Esophagus muscularis mucosa (tissue), 4 donors: ENCODE measurements at regions not wholly inside any gene's neighbourhood (a gene's known extent, or its start where the extent isn't known, plus 50 kb on each side); places are given as distances from the start of the nearest gene placed in this dataset.
"Not testable (repeated sequence)": the region's sequence is repeated elsewhere in the genome, so short reads cannot be mapped to it uniquely, and the experiment has no call there.

Experiments
- DNase-seq: peaks from one replicate; pipeline ENCODE4 v3.0.0-alpha.2; 2017; ENCODE audit errors: extremely low spot score
- H3K27ac ChIP-seq, 4 donors: fragments of 200-600 bp; sonication (generic); replicated peaks in 1 of 4; 1 replicate in 3 of 4; 2 replicates in 1 of 4; pipeline ENCODE4 v1.5.1; 2016 to 2019; ENCODE audit warnings: mild to moderate bottlenecking in 1 of 4
- H3K27me3 ChIP-seq, 4 donors: fragments of 200-600 bp; sonication (generic); one replicate each; pipeline versions ENCODE4 v1.5.1 to v1.6.0; 2016 to 2019
- H3K36me3 ChIP-seq, 4 donors: fragments of 200-600 bp; sonication (generic); one replicate each; pipeline ENCODE4 v1.5.1; 2016 to 2019
- H3K4me1 ChIP-seq, 4 donors: fragments of 200-600 bp; sonication (generic); one replicate each; pipeline ENCODE4 v1.5.1; 2016 to 2019
- H3K4me3 ChIP-seq, 4 donors: fragments of 200-600 bp; sonication (generic); 1 replicate in 2 of 4; 2 replicates in 2 of 4; pipeline ENCODE4 v1.5.1; 2016 to 2019; ENCODE audit warnings: mild to moderate bottlenecking in 4 of 4, moderate library complexity in 1 of 4
- H3K9me3 ChIP-seq, 4 donors: fragments of 200-600 bp; sonication (generic); 1 replicate in 3 of 4; 2 replicates in 1 of 4; pipeline ENCODE4 v1.5.1; 2016 to 2019
- EP300 ChIP-seq: sonication (generic); formaldehyde crosslinking; IDR thresholded peaks from one replicate; pipeline ENCODE4 v1.6.1; 2017; ENCODE audit warnings: antibody characterized with exemption
- POLR2A ChIP-seq: fragments of 450-650 bp; IDR thresholded peaks from one replicate; pipeline ENCODE4 v1.6.1; 2017; ENCODE audit warnings: antibody characterized with exemption, moderate library complexity, mild to moderate bottlenecking, low read depth
- POLR2AphosphoS5 ChIP-seq, 2 donors: sonication (generic); formaldehyde crosslinking; IDR thresholded peaks; one replicate each; pipeline ENCODE4 v1.6.1; 2017; ENCODE audit warnings: antibody characterized with exemption in 2 of 2
- WGBS: methylation state at CpG from one replicate; pipeline ENCODE4 v1.1.5; 2018; 5-methylcytosine and 5-hydroxymethylcytosine counted together
- intact Hi-C: fragments of 100-400 bp; cut with DNase I; formaldehyde crosslinking; loops from one replicate; pipeline ENCODE4 v1.15.1; 2023
- TF ChIP-seq, protein P1 (sequence below), 3 experiments: fragments of 200-600 bp in 2 of 3; fragments of 450-650 bp in 1 of 3; sonication (generic) in 2 of 3; IDR thresholded peaks; one replicate each; pipeline ENCODE4 v1.5.1; 2017 to 2019; ENCODE audit warnings: antibody characterized with exemption in 3 of 3, mild to moderate bottlenecking in 2 of 3, moderate library complexity in 1 of 3

DNA sequence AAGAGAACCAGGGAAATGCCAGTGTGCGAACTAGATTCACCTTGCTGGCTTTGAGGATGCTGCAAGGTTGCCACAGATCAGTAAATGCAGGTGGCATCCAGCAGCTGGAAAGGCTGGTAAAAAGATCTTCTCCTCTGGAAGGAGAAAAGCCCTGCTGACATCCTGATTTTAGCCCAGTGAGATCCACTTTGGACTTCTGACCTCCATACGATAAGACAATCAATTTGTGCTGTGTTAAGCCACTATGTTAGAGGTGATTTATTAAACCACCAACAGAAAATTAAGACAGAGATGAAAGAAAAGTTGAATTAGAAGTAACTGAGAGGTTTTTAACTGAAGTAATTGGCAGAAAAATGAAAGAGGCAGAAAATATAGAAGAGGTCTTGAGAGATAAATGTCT is 283.8 kb upstream of the CDH12 start:
- TF ChIP-seq POLR2A (no peak), POLR2AphosphoS5 (IDR thresholded peaks at IDR 0.05) (no peak), EP300 (no peak)
- TF ChIP-seq, protein P1, sequence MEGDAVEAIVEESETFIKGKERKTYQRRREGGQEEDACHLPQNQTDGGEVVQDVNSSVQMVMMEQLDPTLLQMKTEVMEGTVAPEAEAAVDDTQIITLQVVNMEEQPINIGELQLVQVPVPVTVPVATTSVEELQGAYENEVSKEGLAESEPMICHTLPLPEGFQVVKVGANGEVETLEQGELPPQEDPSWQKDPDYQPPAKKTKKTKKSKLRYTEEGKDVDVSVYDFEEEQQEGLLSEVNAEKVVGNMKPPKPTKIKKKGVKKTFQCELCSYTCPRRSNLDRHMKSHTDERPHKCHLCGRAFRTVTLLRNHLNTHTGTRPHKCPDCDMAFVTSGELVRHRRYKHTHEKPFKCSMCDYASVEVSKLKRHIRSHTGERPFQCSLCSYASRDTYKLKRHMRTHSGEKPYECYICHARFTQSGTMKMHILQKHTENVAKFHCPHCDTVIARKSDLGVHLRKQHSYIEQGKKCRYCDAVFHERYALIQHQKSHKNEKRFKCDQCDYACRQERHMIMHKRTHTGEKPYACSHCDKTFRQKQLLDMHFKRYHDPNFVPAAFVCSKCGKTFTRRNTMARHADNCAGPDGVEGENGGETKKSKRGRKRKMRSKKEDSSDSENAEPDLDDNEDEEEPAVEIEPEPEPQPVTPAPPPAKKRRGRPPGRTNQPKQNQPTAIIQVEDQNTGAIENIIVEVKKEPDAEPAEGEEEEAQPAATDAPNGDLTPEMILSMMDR (IDR thresholded peaks at IDR 0.05): no peak
- 84% methylated on average over 2 of the region's 2 CpGs for WGBS

DNA sequence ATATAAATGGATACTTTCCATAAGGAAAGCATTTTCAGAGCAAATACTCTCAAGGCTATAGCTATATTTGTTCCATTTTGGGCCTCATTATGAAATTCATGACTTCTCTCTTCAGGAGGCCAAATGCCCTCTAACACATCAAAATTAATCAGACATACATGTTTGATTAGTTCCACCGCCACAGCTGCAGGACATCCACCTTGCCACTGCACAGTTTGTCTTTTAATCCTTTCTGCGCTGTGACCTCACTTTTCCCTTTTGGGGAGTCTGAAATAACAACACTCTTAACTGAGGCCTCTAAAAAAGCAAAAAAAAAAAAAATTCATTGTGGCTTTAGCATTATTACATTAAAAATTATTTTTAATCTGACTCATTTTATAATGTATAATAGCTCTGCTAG is 279.1 kb upstream of the CDH12 start:
- no peaks in the 10 kb centered on the region for H3K27me3 ChIP-seq
- DNase-seq: no peak
- 92% methylated on average over 2 of the region's 2 CpGs for WGBS
- intact Hi-C loops: no loop called here
- H3K36me3 ChIP-seq: no peaks in the 10 kb centered on the region
- H3K9me3 ChIP-seq: peaks cover 0 to 4% (median 0%) of the 10 kb centered on the region in 4 donors
- H3K27ac ChIP-seq: no peak overlapping the region
- H3K4me1 ChIP-seq: no peaks in the 10 kb centered on the region
- TF ChIP-seq, protein P1 (IDR thresholded peaks at IDR 0.05): no peak
- no peak for TF ChIP-seq EP300
- TF ChIP-seq POLR2A: no peak
- no peak for TF ChIP-seq POLR2AphosphoS5 (IDR thresholded peaks at IDR 0.05)
- no peak overlapping the region for H3K4me3 ChIP-seq

More for the DNA sequence above, 283.8 kb upstream of the CDH12 start:
- intact Hi-C loops: no loop called here
- no peak overlapping the region for H3K4me3 ChIP-seq
- H3K4me1 ChIP-seq: no peaks in the 10 kb centered on the region
- H3K27ac ChIP-seq: no peak overlapping the region
- H3K27me3 ChIP-seq: no peaks in the 10 kb centered on the region
- no peaks in the 10 kb centered on the region for H3K9me3 ChIP-seq
- DNase-seq: no peak
- H3K36me3 ChIP-seq: no peaks in the 10 kb centered on the region

DNA sequence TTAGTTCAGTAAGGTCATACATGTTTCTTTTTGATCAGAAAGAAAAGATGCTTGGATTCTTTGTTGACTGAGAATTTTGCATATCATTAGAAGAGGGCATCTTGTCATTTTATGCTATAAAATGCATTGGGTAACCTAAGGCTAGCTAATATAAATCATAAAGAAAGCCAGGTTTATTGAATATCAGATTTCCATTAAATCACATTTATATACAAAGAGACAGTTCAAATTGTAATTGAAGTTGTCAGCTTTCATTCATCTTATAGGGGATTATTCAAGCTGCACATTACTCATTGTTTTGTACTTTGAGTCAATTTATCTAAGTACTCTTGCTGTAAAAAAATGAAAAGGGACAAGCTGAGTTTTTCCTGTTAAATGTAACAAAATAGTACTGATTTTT is 259.1 kb upstream of the CDH12 start:
- TF ChIP-seq POLR2A: no peak
- no peak for TF ChIP-seq POLR2AphosphoS5 (IDR thresholded peaks at IDR 0.05)
- no peak for TF ChIP-seq EP300
- TF ChIP-seq, protein P1 (IDR thresholded peaks at IDR 0.05): no peak
- no peak overlapping the region for H3K4me3 ChIP-seq
- H3K4me1 ChIP-seq: no peaks in the 10 kb centered on the region
- H3K27ac ChIP-seq: no peak overlapping the region
- no peaks in the 10 kb centered on the region for H3K36me3 ChIP-seq
- intact Hi-C loops: no loop called here
- no peaks in the 10 kb centered on the region for H3K9me3 ChIP-seq
- no peaks in the 10 kb centered on the region for H3K27me3 ChIP-seq
- DNase-seq: no peak

DNA sequence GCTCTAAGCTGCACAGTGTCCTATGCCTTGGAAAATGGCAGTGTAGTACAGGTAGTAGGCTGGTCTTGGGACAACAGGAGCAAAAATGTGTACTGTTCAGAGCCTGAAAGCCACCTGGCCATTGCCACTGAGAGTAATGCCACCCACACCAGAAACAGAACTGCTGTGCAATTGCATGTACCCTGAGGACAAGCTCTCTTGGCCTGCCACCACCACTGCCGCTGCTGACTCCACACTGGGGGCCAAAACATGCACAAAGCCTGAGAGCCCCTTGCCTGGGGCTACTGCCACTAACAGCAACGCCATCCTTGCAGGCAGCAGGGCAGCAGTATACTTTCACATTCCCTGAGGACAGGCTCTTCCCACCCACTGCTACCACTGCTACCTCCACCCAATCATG is 251.9 kb upstream of the CDH12 start:
- no peak for DNase-seq
- 100% methylated on average over 1 of the region's 2 CpGs for WGBS

DNA sequence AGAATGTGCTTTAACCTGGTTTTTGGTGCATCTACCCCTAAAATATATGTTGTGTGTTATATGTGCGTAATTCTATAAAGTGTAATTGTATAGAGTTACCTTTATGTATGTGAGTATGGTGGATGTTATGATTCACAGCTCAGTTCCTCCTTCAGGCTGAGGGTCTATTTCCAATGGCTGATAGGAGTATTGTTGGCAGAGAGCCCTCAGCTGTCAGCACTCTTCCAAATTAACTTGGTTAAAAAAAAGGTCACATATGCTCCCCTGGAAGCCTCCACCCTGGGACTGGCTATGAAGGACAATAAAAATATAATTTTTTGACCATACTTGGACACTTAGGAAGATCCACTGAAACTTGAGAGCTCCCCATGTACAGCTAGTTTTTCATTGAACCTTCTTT is 250.4 kb upstream of the CDH12 start:
- no peak for DNase-seq
- no peak overlapping the region for H3K27ac ChIP-seq
- no peaks in the 10 kb centered on the region for H3K27me3 ChIP-seq
- H3K36me3 ChIP-seq: no peaks in the 10 kb centered on the region
- H3K4me1 ChIP-seq: no peaks in the 10 kb centered on the region
- TF ChIP-seq, protein P1 (IDR thresholded peaks at IDR 0.05): no peak
- TF ChIP-seq EP300: no peak
- TF ChIP-seq POLR2A: no peak
- TF ChIP-seq POLR2AphosphoS5 (IDR thresholded peaks at IDR 0.05): no peak
- no peaks in the 10 kb centered on the region for H3K9me3 ChIP-seq
- intact Hi-C loops: no loop called here
- WGBS: 81% methylated on average over 1 of the region's 1 CpG
- H3K4me3 ChIP-seq: no peak overlapping the region

More for the DNA sequence above, 251.9 kb upstream of the CDH12 start:
- Histone ChIP-seq H3K27ac (no peak overlapping the region), H3K4me1 (no peaks in the 10 kb centered on the region), H3K36me3 (no peaks in the 10 kb centered on the region), H3K27me3 (no peaks in the 10 kb centered on the region), H3K9me3 (no peaks in the 10 kb centered on the region), H3K4me3 (no peak overlapping the region)
- TF ChIP-seq, protein P1 (IDR thresholded peaks at IDR 0.05): no peak
- TF ChIP-seq EP300: no peak
- no peak for TF ChIP-seq POLR2A
- no peak for TF ChIP-seq POLR2AphosphoS5 (IDR thresholded peaks at IDR 0.05)
- intact Hi-C loops: no loop called here

DNA sequence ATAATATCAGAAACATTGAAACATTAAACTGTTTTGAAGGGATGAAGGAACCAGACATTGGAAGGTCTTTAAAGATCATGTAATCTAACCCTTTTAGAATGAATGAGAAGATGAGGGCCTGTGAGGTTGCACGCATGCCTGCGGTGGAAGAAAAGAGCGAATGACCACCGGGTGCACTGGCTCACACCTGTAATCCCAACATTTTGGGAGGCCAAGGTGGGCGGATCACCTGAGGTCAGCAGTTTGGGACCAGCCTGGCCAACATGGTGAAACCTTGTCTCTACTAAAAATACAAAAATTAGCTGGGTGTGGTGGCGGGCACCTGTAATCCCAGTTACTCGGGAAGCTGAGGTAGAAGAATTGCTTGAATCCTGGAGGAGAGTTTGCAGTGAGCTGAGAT is 242.3 kb upstream of the CDH12 start:
- H3K4me1 ChIP-seq, DNase-seq, H3K36me3 ChIP-seq, H3K4me3 ChIP-seq, H3K27ac ChIP-seq, H3K9me3 ChIP-seq, H3K27me3 ChIP-seq, intact Hi-C loops: not testable (repeated sequence)
- WGBS: 89% methylated on average over 7 of the region's 7 CpGs
